GM19239 (cell line): ENCODE measurements at regions not wholly inside any gene's neighbourhood (a gene's known extent, or its start where the extent isn't known, plus 50 kb on each side); places are given as distances from the start of the nearest gene placed in this dataset.
"Not testable (repeated sequence)": the region's sequence is repeated elsewhere in the genome, so short reads cannot be mapped to it uniquely, and the experiment has no call there.

Source experiments
- DNase-seq: peaks from one replicate; pipeline ENCODE4 v3.0.0; 2011; ENCODE audit warnings: low spot score; ENCODE audit not compliant: insufficient read length
- FAIRE-seq: peaks from 2 replicates; lab custom pipeline; 2011; peaks lifted over from hg19 to GRCh38; lab: Jason Lieb, UNC

- DNase-seq (no peak), FAIRE-seq (no peak)
These were observed 118.1 kb downstream of the GATA3 start for GRCh38 chr10:8172604-8173003.

- FAIRE-seq (no peak), DNase-seq (no peak)
These were observed 118.9 kb downstream of the GATA3 start for GRCh38 chr10:8173243-8173865.

- FAIRE-seq (no peak), DNase-seq (no peak)
These were observed 119.4 kb downstream of the GATA3 start for GRCh38 chr10:8173866-8174243.

GRCh38 chr10:8174762-8175161, 120.3 kb downstream of the GATA3 start:
- DNase-seq (no peak), FAIRE-seq (no peak)

GRCh38 chr10:8177526-8177925, 123.0 kb downstream of the GATA3 start:
- FAIRE-seq, DNase-seq: not testable (repeated sequence)

- FAIRE-seq = not testable (repeated sequence)
These were observed 125.3 kb downstream of the GATA3 start for GRCh38 chr10:8179773-8180172.

GRCh38 chr10:8180360-8181109, 126.0 kb downstream of the GATA3 start:
- FAIRE-seq = no peak
- no peak for DNase-seq

More at GRCh38 chr10:8179773-8180172, 125.3 kb downstream of the GATA3 start:
- not testable (repeated sequence) for DNase-seq

- no peak for FAIRE-seq
- no peak for DNase-seq
These were observed 127.1 kb downstream of the GATA3 start for GRCh38 chr10:8181496-8182157.

- no peak for FAIRE-seq
- DNase-seq = no peak
These were observed 128.3 kb downstream of the GATA3 start for GRCh38 chr10:8182806-8183205.

GRCh38 chr10:8183241-8183704, 128.8 kb downstream of the GATA3 start:
- no peak for FAIRE-seq

GRCh38 chr10:8187171-8187666, 132.7 kb downstream of the GATA3 start:
- DNase-seq (no peak), FAIRE-seq (no peak)

More at GRCh38 chr10:8183241-8183704, 128.8 kb downstream of the GATA3 start:
- DNase-seq = no peak

- no peak for DNase-seq
- FAIRE-seq = no peak
These were observed 135.0 kb downstream of the GATA3 start for GRCh38 chr10:8189458-8189857.

GRCh38 chr10:8192301-8192700, 137.8 kb downstream of the GATA3 start:
- DNase-seq (no peak), FAIRE-seq (no peak)

GRCh38 chr10:8193546-8193945, 139.1 kb downstream of the GATA3 start:
- no peak for DNase-seq
- FAIRE-seq = no peak

- DNase-seq (no peak), FAIRE-seq (no peak)
These were observed 139.6 kb downstream of the GATA3 start for GRCh38 chr10:8194050-8194449.

GRCh38 chr10:8206882-8207281, 152.4 kb downstream of the GATA3 start:
- DNase-seq (no peak), FAIRE-seq (no peak)

- DNase-seq = no peak
- FAIRE-seq = no peak
These were observed 157.1 kb downstream of the GATA3 start for GRCh38 chr10:8211631-8212030.

GRCh38 chr10:8213735-8214134, 159.2 kb downstream of the GATA3 start:
- DNase-seq (no peak), FAIRE-seq (no peak)

- FAIRE-seq (no peak), DNase-seq (no peak)
These were observed 160.1 kb downstream of the GATA3 start for GRCh38 chr10:8214587-8214986.

- DNase-seq (no peak), FAIRE-seq (no peak)
These were observed 162.4 kb downstream of the GATA3 start for GRCh38 chr10:8216893-8217292.

- no peak for DNase-seq
- no peak for FAIRE-seq
These were observed 167.0 kb downstream of the GATA3 start for GRCh38 chr10:8221451-8221850.
